H1 (cell line): ENCODE measurements at regions not wholly inside any gene's neighbourhood (a gene's known extent, or its start where the extent isn't known, plus 50 kb on each side); places are given as distances from the start of the nearest gene placed in this dataset.
A peak's percentile ranks its signal among the peaks of the same experiment; 100 is the strongest.

Experiments used
- CTCF ChIA-PET: fragments of 300-600 bp; sonication (Branson Sonifier 250); formaldehyde crosslinking; loops from one replicate; lab custom pipeline; 2021; ENCODE audit not compliant: partially characterized antibody; lab: Charles Lee
- POLR2A ChIA-PET: fragments of 300-600 bp; sonication (Branson Sonifier 250); formaldehyde crosslinking; loops from one replicate; lab custom pipeline; 2021; ENCODE audit warnings: inconsistent platforms; ENCODE audit not compliant: partially characterized antibody; lab: Charles Lee
- DNase-seq, 2 experiments: peaks; one replicate each; pipeline versions ENCODE4 v3.0.0 to v3.0.0-alpha.2; 2010 to 2022; ENCODE audit warnings: low spot score in 2 of 2, low read depth in 1 of 2, mixed read lengths in 1 of 2
- FAIRE-seq: peaks from 2 replicates; lab custom pipeline; 2011; peaks lifted over from hg19 to GRCh38; lab: Jason Lieb, UNC
- H2AFZ ChIP-seq: 2 replicates; pipeline ENCODE4 v1.8.1; 2012; ENCODE audit warnings: low read length, inconsistent platforms
- H2AK5ac ChIP-seq: 2 replicates; pipeline ENCODE4 v1.6.1; 2013; ENCODE audit warnings: low read depth, low read length
- H2BK120ac ChIP-seq: replicated peaks from 2 replicates; pipeline ENCODE3; 2013; ENCODE audit warnings: low read depth, low read length, inconsistent platforms
- H2BK12ac ChIP-seq: 2 replicates; pipeline ENCODE4 v1.6.1; 2013; ENCODE audit warnings: low read depth, low read length
- H2BK15ac ChIP-seq: 2 replicates; pipeline ENCODE4 v1.6.1; 2013; ENCODE audit warnings: low read length
- H2BK20ac ChIP-seq: 2 replicates; pipeline ENCODE4 v1.6.1; 2013; ENCODE audit warnings: low read length
- H2BK5ac ChIP-seq: 2 replicates; pipeline ENCODE4 v1.6.1; 2013; ENCODE audit warnings: low read depth, low read length
- H3K14ac ChIP-seq: 2 replicates; pipeline ENCODE4 v1.6.1; 2013; ENCODE audit warnings: inconsistent platforms; ENCODE audit not compliant: insufficient read length
- H3K18ac ChIP-seq: 2 replicates; pipeline ENCODE4 v1.6.1; 2013; ENCODE audit warnings: low read length; ENCODE audit errors: extremely low read depth
- H3K23ac ChIP-seq: 2 replicates; pipeline ENCODE4 v1.6.1; 2013; ENCODE audit warnings: inconsistent platforms; ENCODE audit not compliant: insufficient read length
- H3K23me2 ChIP-seq: 2 replicates; pipeline ENCODE4 v1.6.1; 2013; ENCODE audit warnings: low read depth, low read length
- H3K27ac ChIP-seq: 2 replicates; pipeline ENCODE4 v1.6.1; 2011; ENCODE audit warnings: low read depth, low read length, inconsistent platforms
- H3K27me3 ChIP-seq, 4 experiments: replicated peaks in 1 of 4; 1 replicate in 1 of 4; 2 replicates in 3 of 4; pipeline versions ENCODE4 v1.6.1 to v1.8.1; 2011 to 2013; ENCODE audit warnings: low read length in 3 of 4, mild to moderate bottlenecking in 3 of 4, inconsistent platforms in 2 of 4, mixed read lengths in 2 of 4, moderate library complexity in 1 of 4; ENCODE audit not compliant: control insufficient read depth in 3 of 4, insufficient read depth in 3 of 4; ENCODE audit errors: extremely low read depth in 1 of 4
- H3K36me3 ChIP-seq, 4 experiments: 2 replicates each; pipeline versions ENCODE4 v1.6.1 to v1.8.1; 2011 to 2013; ENCODE audit warnings: mild to moderate bottlenecking in 4 of 4, low read length in 3 of 4, moderate library complexity in 2 of 4, control low read depth in 1 of 4, inconsistent platforms in 1 of 4; ENCODE audit not compliant: insufficient read depth in 4 of 4, control insufficient read depth in 2 of 4
- H3K4ac ChIP-seq: replicated peaks from 2 replicates; pipeline ENCODE3; 2013; ENCODE audit warnings: low read length, low read depth, mixed read lengths, inconsistent platforms; ENCODE audit not compliant: insufficient read length
- H3K4me1 ChIP-seq, 4 experiments: replicated peaks in 1 of 4; 1 replicate in 1 of 4; 2 replicates in 3 of 4; pipeline versions ENCODE4 v1.6.1 to v1.8.1; 2011 to 2013; ENCODE audit warnings: low read length in 3 of 4, inconsistent platforms in 2 of 4, mixed read lengths in 1 of 4; ENCODE audit not compliant: insufficient read depth in 4 of 4, control insufficient read depth in 3 of 4
- H3K4me2 ChIP-seq, 2 experiments: 2 replicates each; pipeline versions ENCODE4 v1.6.1 to v1.8.1; 2011 to 2013; ENCODE audit warnings: low read depth in 2 of 2, low read length in 2 of 2, control low read depth in 1 of 2, inconsistent platforms in 1 of 2, mild to moderate bottlenecking in 1 of 2; ENCODE audit not compliant: insufficient read depth in 1 of 2
- H3K4me3 ChIP-seq, 4 experiments: fragments of 200-600, 300-600 bp in 1 of 4; sonication (generic), shearing (Covaris generic), sonication (Bioruptor Twin) in 1 of 4; 2 replicates each; pipeline versions ENCODE4 v1.5.1 to v1.8.1; 2011 to 2016; ENCODE audit warnings: low read length in 4 of 4, low read depth in 3 of 4, control low read depth in 2 of 4, inconsistent platforms in 2 of 4, mild to moderate bottlenecking in 2 of 4, mixed read lengths in 1 of 4, moderate library complexity in 1 of 4; ENCODE audit not compliant: insufficient read depth in 2 of 4; ENCODE audit errors: extremely low read depth in 1 of 4
- H3K56ac ChIP-seq: replicated peaks from 2 replicates; pipeline ENCODE3; 2013; ENCODE audit warnings: low read depth, mild to moderate bottlenecking, mixed read lengths, low read length, inconsistent platforms; ENCODE audit not compliant: insufficient read length
- H3K79me1 ChIP-seq: 2 replicates; pipeline ENCODE4 v1.6.1; 2013; ENCODE audit warnings: low read depth, low read length, control low read depth
- H3K79me2 ChIP-seq, 2 experiments: 2 replicates each; pipeline versions ENCODE4 v1.6.1 to v1.8.1; 2012 to 2013; ENCODE audit warnings: low read length in 2 of 2, mild to moderate bottlenecking in 2 of 2, inconsistent platforms in 1 of 2; ENCODE audit not compliant: insufficient read depth in 2 of 2, control insufficient read depth in 1 of 2
- H3K9ac ChIP-seq, 4 experiments: replicated peaks in 1 of 4; 1 replicate in 1 of 4; 2 replicates in 3 of 4; pipeline versions ENCODE4 v1.6.1 to v1.8.1; 2011 to 2013; ENCODE audit warnings: low read depth in 3 of 4, low read length in 3 of 4, control low read depth in 2 of 4, mild to moderate bottlenecking in 2 of 4, moderate library complexity in 2 of 4, inconsistent platforms in 1 of 4; ENCODE audit errors: extremely low read depth in 1 of 4
- H3K9me3 ChIP-seq, 2 experiments: 2 replicates each; pipeline versions ENCODE4 v1.6.1 to v1.8.1; 2012 to 2013; ENCODE audit warnings: mild to moderate bottlenecking in 2 of 2, moderate library complexity in 2 of 2, control low read depth in 1 of 2, inconsistent platforms in 1 of 2, low read depth in 1 of 2, low read length in 1 of 2, mixed read lengths in 1 of 2; ENCODE audit not compliant: insufficient read depth in 2 of 2
- H4K20me1 ChIP-seq, 2 experiments: replicated peaks in 1 of 2; 2 replicates each; pipeline versions ENCODE3 to v1.8.1; 2011 to 2013; ENCODE audit warnings: inconsistent platforms in 2 of 2, low read length in 2 of 2, mild to moderate bottlenecking in 1 of 2; ENCODE audit not compliant: insufficient read depth in 2 of 2, control insufficient read depth in 1 of 2
- H4K5ac ChIP-seq: 2 replicates; pipeline ENCODE4 v1.6.1; 2013; ENCODE audit warnings: low read length, low read depth, mixed read lengths, inconsistent platforms; ENCODE audit not compliant: insufficient read length
- H4K8ac ChIP-seq: 2 replicates; pipeline ENCODE4 v1.8.0; 2013; ENCODE audit warnings: mild to moderate bottlenecking, moderate library complexity, low read length, inconsistent platforms; ENCODE audit not compliant: insufficient read depth; ENCODE audit errors: extremely low read depth
- H4K91ac ChIP-seq: replicated peaks from 2 replicates; pipeline ENCODE3; 2013; ENCODE audit warnings: low read length, mixed read lengths, inconsistent platforms; ENCODE audit not compliant: insufficient read length
- KDM4A ChIP-seq: IDR thresholded peaks from one replicate; pipeline ENCODE4 v1.7.1; 2012; ENCODE audit warnings: low read depth, mild to moderate bottlenecking, moderate library complexity, low read length, inconsistent platforms; ENCODE audit not compliant: severe bottlenecking
- RNF2 ChIP-seq: fragments of 200-900, 300-1000 bp; sonication (generic); IDR thresholded peaks from 2 replicates; pipeline ENCODE4 v1.7.1; 2016; ENCODE audit warnings: borderline replicate concordance, low read depth, mild to moderate bottlenecking, antibody characterized with exemption, low read length; ENCODE audit not compliant: poor library complexity, severe bottlenecking; ENCODE audit errors: missing control alignments
- SAP30 ChIP-seq: fragments of 300-600 bp; sonication (generic); IDR thresholded peaks from 2 replicates; pipeline ENCODE4 v1.7.1; 2012; ENCODE audit warnings: low read length, moderate library complexity, mild to moderate bottlenecking, inconsistent platforms; ENCODE audit not compliant: insufficient read depth, insufficient replicate concordance
- whole genome bisulfite sequencing, 2 experiments: shearing (Covaris generic) in 1 of 2; methylation state at CpG; one replicate each; pipeline versions ENCODE4 v1.1.6 to v1.1.7; 2013 to 2015; ENCODE audit warnings: low lambda C conversion rate in 2 of 2, mixed read lengths in 2 of 2, inconsistent platforms in 1 of 2, low coverage in 1 of 2, missing lambda C conversion rate in 1 of 2; ENCODE audit not compliant: insufficient replicate concordance in 2 of 2, insufficient coverage in 1 of 2, insufficient read length in 1 of 2; ENCODE audit errors: extremely low coverage in 1 of 2, missing lambda C conversion rate in 1 of 2; 5-methylcytosine and 5-hydroxymethylcytosine counted together

DNA sequence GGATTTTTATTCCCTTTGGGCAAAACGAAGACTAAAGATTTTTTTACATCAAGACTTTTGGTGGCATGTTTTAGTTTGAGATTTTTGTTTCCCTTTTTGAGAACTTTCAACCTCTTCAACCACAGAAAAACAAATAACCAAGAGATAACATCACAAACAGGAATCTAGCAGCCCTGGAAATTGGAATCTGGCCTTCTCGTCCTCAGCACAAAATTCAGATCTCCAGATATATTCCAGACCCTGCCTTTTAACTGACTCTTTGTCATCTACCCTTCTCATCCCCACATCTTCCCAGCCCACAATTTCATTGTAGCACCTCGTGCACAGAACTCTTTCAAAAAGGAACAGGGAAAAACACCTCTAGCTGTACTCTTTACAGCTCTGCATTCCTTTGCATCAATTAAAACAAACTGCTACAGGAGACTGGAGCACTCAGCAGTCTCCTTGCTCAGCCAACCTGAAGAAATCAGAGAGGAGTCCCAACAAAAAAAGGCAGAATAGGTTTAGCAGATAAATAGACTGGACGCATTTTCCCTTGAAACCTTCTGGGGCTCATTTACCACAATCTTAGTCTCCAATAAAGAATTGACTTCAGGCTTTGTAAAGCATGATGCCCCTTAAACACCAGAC, 251.0 kb downstream of the TTLL7 start:
- H3K56ac ChIP-seq: no peak overlapping the region
- H3K79me2 ChIP-seq: no peaks in the 10 kb centered on the region
- no peak overlapping the region for H3K4ac ChIP-seq
- no peaks in the 10 kb centered on the region for H3K79me1 ChIP-seq
- H2BK120ac ChIP-seq: no peak overlapping the region
- no peak overlapping the region for H3K4me3 ChIP-seq
- H4K91ac ChIP-seq: no peak overlapping the region
- no peak overlapping the region for H4K5ac ChIP-seq
- ChIA-PET POLR2A (no interaction called here), CTCF (no interaction called here)
- H3K4me1 ChIP-seq: peaks cover 0 to 4% (median under 1%) of the 10 kb centered on the region in 4 experiments; a peak in 1 of 7 replicates
- WGBS, 2 experiments: 61% methylated on average over 4 of the region's 4 CpGs; no CpG with 5 or more reads in 1 of the 2 experiments
- 0 out of 2 replicates have a peak overlapping the region, but pooled peaks have one; percentile 66 for H2AFZ ChIP-seq
- no peak overlapping the region for H2BK20ac ChIP-seq
- H2BK5ac ChIP-seq: no peak overlapping the region
- no peak overlapping the region for H3K27ac ChIP-seq
- no peaks in the 10 kb centered on the region for H4K20me1 ChIP-seq
- H4K8ac ChIP-seq: no peak overlapping the region
- no peaks in the 10 kb centered on the region for H3K36me3 ChIP-seq
- no peak overlapping the region for H2AK5ac ChIP-seq
- H3K18ac ChIP-seq: no peak overlapping the region
- H3K27me3 ChIP-seq: no peaks in the 10 kb centered on the region
- H3K9ac ChIP-seq: no peak overlapping the region
- no peak overlapping the region for H2BK15ac ChIP-seq
- peaks cover 3 to 10% of the 10 kb centered on the region in 2 experiments; a peak in 2 of 4 replicates for H3K9me3 ChIP-seq
- no peak overlapping the region for H3K23ac ChIP-seq
- no peak overlapping the region for H2BK12ac ChIP-seq
- H3K4me2 ChIP-seq: no peak overlapping the region
- DNase-seq (no peak), FAIRE-seq (no peak)
- H3K14ac ChIP-seq: no peak overlapping the region
- no peaks in the 10 kb centered on the region for H3K23me2 ChIP-seq
- TF ChIP-seq KDM4A (no peak), RNF2 (no peak), SAP30 (no peak)
